BJ (cell line): ENCODE measurements at regions not wholly inside any gene's neighbourhood (a gene's known extent, or its start where the extent isn't known, plus 50 kb on each side); places are given as distances from the start of the nearest gene placed in this dataset.
A peak's percentile ranks its signal among the peaks of the same experiment; 100 is the strongest.

Source experiments
- CTCF ChIA-PET: fragments of 350-600 bp; formaldehyde crosslinking; extraction: SDS; loops from one replicate; lab custom pipeline; 2021; ENCODE audit warnings: antibody characterized with exemption, inconsistent platforms; lab: Yijun Ruan, JAX
- POLR2A ChIA-PET: fragments of 300-600 bp; sonication (Branson Sonifier 250); formaldehyde crosslinking; extraction: SDS; loops from one replicate; lab custom pipeline; 2021; ENCODE audit warnings: antibody characterized with exemption; lab: Charles Lee
- DNase-seq: peaks from one replicate; pipeline ENCODE4 v3.0.0-alpha.2; 2011; ENCODE audit warnings: low read depth
- H3K27me3 ChIP-seq: 2 replicates; pipeline ENCODE4 v1.6.0; 2011; ENCODE audit warnings: low read length; ENCODE audit not compliant: control insufficient read depth, insufficient read depth
- H3K36me3 ChIP-seq: 2 replicates; pipeline ENCODE4 v1.5.1; 2011; ENCODE audit warnings: low read length; ENCODE audit not compliant: control insufficient read depth, insufficient read depth
- H3K4me3 ChIP-seq: 2 replicates; pipeline ENCODE4 v1.5.1; 2011; ENCODE audit warnings: low read depth, mild to moderate bottlenecking, control low read depth, low read length
- TF ChIP-seq, protein P1 (sequence below): IDR thresholded peaks from 2 replicates; pipeline ENCODE4 v1.5.1; 2011; ENCODE audit warnings: low read depth, mild to moderate bottlenecking, control low read depth, inconsistent platforms, low read length, moderate library complexity; ENCODE audit not compliant: insufficient read depth

DNA sequence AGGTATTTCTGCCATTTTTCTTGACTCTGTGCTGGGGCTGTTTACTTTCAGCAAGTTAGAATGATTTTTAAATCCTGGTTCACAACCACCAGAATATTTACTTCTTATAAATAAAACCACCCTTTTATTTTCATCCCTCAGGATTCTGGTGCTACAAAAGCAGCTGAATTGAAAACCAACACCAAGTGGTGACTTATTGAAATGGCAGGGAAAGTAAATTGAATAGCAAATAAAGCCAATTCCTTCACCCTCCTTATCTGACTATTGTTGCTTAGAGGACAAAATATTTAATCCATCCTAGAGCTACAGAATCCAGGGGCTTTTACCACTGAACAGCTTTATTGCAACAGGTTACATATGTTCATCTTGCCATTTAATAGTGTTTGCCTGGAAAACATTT is 828.6 kb upstream of the GHITM start:
- no peaks in the 10 kb centered on the region for H3K27me3 ChIP-seq
- H3K4me3 ChIP-seq = no peak overlapping the region
- no peaks in the 10 kb centered on the region for H3K36me3 ChIP-seq
- CTCF ChIA-PET = no interaction called here
- no peak for DNase-seq
- TF ChIP-seq, protein P1, sequence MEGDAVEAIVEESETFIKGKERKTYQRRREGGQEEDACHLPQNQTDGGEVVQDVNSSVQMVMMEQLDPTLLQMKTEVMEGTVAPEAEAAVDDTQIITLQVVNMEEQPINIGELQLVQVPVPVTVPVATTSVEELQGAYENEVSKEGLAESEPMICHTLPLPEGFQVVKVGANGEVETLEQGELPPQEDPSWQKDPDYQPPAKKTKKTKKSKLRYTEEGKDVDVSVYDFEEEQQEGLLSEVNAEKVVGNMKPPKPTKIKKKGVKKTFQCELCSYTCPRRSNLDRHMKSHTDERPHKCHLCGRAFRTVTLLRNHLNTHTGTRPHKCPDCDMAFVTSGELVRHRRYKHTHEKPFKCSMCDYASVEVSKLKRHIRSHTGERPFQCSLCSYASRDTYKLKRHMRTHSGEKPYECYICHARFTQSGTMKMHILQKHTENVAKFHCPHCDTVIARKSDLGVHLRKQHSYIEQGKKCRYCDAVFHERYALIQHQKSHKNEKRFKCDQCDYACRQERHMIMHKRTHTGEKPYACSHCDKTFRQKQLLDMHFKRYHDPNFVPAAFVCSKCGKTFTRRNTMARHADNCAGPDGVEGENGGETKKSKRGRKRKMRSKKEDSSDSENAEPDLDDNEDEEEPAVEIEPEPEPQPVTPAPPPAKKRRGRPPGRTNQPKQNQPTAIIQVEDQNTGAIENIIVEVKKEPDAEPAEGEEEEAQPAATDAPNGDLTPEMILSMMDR = no peak
- POLR2A ChIA-PET = no interaction called here

DNA sequence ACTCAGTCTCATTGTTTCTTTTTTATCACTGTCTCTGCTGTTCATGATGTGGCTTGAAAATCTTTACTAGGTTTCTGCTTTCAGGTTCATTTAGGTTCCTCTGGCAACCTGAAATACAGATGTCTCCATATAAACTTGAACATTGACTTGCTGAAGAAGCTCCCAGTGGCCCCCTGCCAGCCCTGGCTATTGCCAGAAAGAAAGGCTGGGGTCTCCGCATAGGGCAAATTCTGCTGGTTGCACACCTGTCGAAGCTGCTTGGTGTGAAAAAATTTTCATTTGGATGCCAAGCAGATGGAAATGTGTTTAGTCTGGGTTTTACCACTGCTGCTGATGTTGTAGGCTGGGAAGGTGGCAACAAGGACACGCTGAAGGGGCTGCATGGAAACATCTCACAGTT is 826.7 kb upstream of the GHITM start:
- no peaks in the 10 kb centered on the region for H3K36me3 ChIP-seq
- no peaks in the 10 kb centered on the region for H3K27me3 ChIP-seq
- POLR2A ChIA-PET = no interaction called here
- CTCF ChIA-PET = interaction anchor here (1.6 kb wide), 1 partner anchor 559 kb away, joined by 4 read pairs; no protein-coding TSS in a partner anchor
- TF ChIP-seq, protein P1 = no peak
- DNase-seq = no peak
- no peak overlapping the region for H3K4me3 ChIP-seq

DNA sequence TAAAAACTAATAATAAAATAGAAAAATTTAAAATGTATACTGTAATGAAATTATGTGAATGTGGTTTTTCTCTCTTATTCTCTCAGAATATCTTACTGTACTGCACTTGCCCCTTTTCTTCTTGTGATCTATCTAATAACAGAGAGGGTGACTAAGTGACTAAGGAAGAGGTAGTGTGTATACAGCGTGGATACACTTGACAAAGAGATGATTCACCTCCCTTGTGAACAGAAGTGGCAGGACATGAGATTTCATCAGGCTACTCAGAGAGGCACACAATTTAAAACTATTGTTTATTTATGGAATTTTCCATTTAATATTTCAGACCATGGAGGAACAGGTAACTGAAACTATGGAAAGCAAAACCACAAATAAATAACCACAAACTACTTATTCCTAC is 806.6 kb upstream of the GHITM start:
- Histone ChIP-seq H3K27me3 (no peaks in the 10 kb centered on the region), H3K4me3 (no peak overlapping the region), H3K36me3 (no peaks in the 10 kb centered on the region)
- ChIA-PET POLR2A (no interaction called here), CTCF (no interaction called here)
- DNase-seq = no peak
- TF ChIP-seq, protein P1 = no peak

DNA sequence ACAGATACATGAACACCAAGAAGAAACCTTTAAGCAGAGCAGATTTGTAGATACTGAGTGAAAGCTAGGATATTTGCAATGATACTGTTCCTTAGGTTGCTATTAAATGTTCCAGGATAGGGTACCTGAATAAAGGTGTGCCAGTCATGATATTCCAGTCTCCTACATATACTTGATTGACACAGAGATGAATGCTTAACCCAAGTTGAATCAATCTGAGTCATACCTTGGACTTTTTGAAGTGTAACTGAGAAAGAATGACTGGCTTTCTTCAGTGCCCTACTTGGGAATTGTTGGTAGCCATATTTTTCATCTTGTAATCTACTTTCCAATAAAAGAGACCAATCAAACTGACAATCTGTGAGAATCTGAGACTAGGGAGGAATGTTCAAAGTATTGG is 805.7 kb upstream of the GHITM start:
- TF ChIP-seq, protein P1 = no peak
- CTCF ChIA-PET = no interaction called here
- H3K27me3 ChIP-seq = no peaks in the 10 kb centered on the region

DNA sequence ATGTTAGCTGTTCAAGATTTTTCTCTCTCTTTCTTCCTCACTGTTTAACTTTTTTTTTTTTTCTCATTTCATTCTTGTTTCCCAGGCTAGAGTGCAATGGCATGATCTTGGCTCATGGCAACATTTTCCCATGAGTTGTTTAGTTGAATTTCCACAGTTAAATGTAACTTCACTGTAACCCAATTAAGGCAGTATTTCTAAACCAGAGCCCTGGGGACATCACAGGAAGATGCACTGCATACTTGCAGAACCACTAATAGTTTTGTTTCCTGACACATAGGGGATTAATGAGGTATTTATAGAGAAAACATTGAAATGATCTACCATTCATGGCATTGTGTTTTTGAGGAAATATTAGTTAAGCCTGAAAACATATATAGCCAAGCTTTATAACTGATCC is 795.6 kb upstream of the GHITM start:
- H3K4me3 ChIP-seq = no peak overlapping the region
- ChIA-PET CTCF (interaction anchor here (0.6 kb wide), 1 partner anchor 14 kb away, joined by 5 read pairs; no protein-coding TSS in a partner anchor), POLR2A (no interaction called here)
- peak; percentile 46 for DNase-seq
- H3K27me3 ChIP-seq = no peaks in the 10 kb centered on the region
- TF ChIP-seq, protein P1 = no peak
- no peaks in the 10 kb centered on the region for H3K36me3 ChIP-seq

More for the DNA sequence above, 805.7 kb upstream of the GHITM start:
- Histone ChIP-seq H3K36me3 (no peaks in the 10 kb centered on the region), H3K4me3 (no peak overlapping the region)
- POLR2A ChIA-PET = no interaction called here
- DNase-seq = no peak
